ENCODE measurements at regions not wholly inside any gene's neighbourhood (a gene's known extent, or its start where the extent isn't known, plus 50 kb on each side); places are given as distances from the start of the nearest gene placed in this dataset.

GRCh38 chr12:111074965-111075364 is 154.6 kb upstream of the MYL2 start:
- no peak overlapping the region for H3K4me2 ChIP-seq (ENCODE audit: insufficient read depth in 1 of 2, low read depth in 2 of 2, low read length in 2 of 2)
- H3K79me1 ChIP-seq (ENCODE audit: low read depth, low read length): no peaks in the 10 kb centered on the region; the same call in 1 of the 2 replicates
- H2BK120ac ChIP-seq (replicated peaks; ENCODE audit: low read depth, low read length): no peak overlapping the region
- H4K8ac ChIP-seq (ENCODE audit: extremely low read depth, insufficient read depth, low read length): no peak overlapping the region; the same call in 1 of the 2 replicates
- H3K9me3 ChIP-seq (ENCODE audit: insufficient read depth in 2 of 2, low read depth in 1 of 2, low read length in 1 of 2): no peaks in the 10 kb centered on the region
- H2BK12ac ChIP-seq (ENCODE audit: low read depth, low read length): no peak overlapping the region
- H3K4ac ChIP-seq (replicated peaks; ENCODE audit: insufficient read length, low read depth, low read length): no peak overlapping the region
- H4K91ac ChIP-seq (replicated peaks; ENCODE audit: insufficient read length, low read length): no peak overlapping the region
- no peak overlapping the region for H3K56ac ChIP-seq (replicated peaks; ENCODE audit: insufficient read length, low read depth, low read length)
- WGBS, 2 experiments (ENCODE audit: extremely low coverage in 1 of 2, insufficient coverage in 1 of 2, insufficient read length in 1 of 2, insufficient replicate concordance in 2 of 2, low coverage in 1 of 2, low lambda C conversion rate in 2 of 2, missing lambda C conversion rate in 1 of 2): 93% methylated on average over 8 of the region's 10 CpGs; no CpG with 5 or more reads in 1 of the 2 experiments
- no peak overlapping the region for H2AK5ac ChIP-seq (ENCODE audit: low read depth, low read length)
- no peak overlapping the region for H4K5ac ChIP-seq (ENCODE audit: insufficient read length, low read depth, low read length)
- CTCF ChIA-PET (ENCODE audit: partially characterized antibody): interaction anchor here (0.8 to 2.1 kb wide), 5 partner anchors 11 to 75 kb away, joined by 3 to 7 read pairs (median 3); no protein-coding TSS in a partner anchor
- no peak overlapping the region for H2BK5ac ChIP-seq (ENCODE audit: low read depth, low read length)
- H3K27me3 ChIP-seq (replicated peaks in 1 of 4; ENCODE audit: control insufficient read depth in 3 of 4, extremely low read depth in 1 of 4, insufficient read depth in 3 of 4, low read length in 3 of 4): no peaks in the 10 kb centered on the region
- H3K4me3 ChIP-seq (ENCODE audit: extremely low read depth in 1 of 4, insufficient read depth in 2 of 4, low read depth in 3 of 4, low read length in 4 of 4): no peak overlapping the region
- FAIRE-seq (no peak), DNase-seq (ENCODE audit: low read depth in 1 of 2, low spot score in 2 of 2) (no peak)
- no peak overlapping the region for H2BK20ac ChIP-seq (ENCODE audit: low read length)
- POLR2A ChIA-PET (ENCODE audit: partially characterized antibody): no interaction called here
- H3K4me1 ChIP-seq (replicated peaks in 1 of 4; ENCODE audit: control insufficient read depth in 3 of 4, insufficient read depth in 4 of 4, low read length in 3 of 4): peaks cover 1 to 15% (median 11%) of the 10 kb centered on the region in 4 experiments; a peak in 6 of 7 replicates
- no peak overlapping the region for H3K27ac ChIP-seq (ENCODE audit: low read depth, low read length)
- no peak overlapping the region for H2AFZ ChIP-seq (ENCODE audit: low read length)
- peaks cover 2% of the 10 kb centered on the region in 2 experiments for H4K20me1 ChIP-seq (replicated peaks in 1 of 2; ENCODE audit: control insufficient read depth in 1 of 2, insufficient read depth in 2 of 2, low read length in 2 of 2)
- H3K23me2 ChIP-seq (ENCODE audit: low read depth, low read length): no peaks in the 10 kb centered on the region
- H3K9ac ChIP-seq (replicated peaks in 1 of 4; ENCODE audit: extremely low read depth in 1 of 4, low read depth in 3 of 4, low read length in 3 of 4): no peak overlapping the region
- no peak overlapping the region for H3K18ac ChIP-seq (ENCODE audit: extremely low read depth, low read length)
- H2BK15ac ChIP-seq (ENCODE audit: low read length): no peak overlapping the region
- H3K14ac ChIP-seq (ENCODE audit: insufficient read length): no peak overlapping the region
- H3K36me3 ChIP-seq (ENCODE audit: control insufficient read depth in 2 of 4, insufficient read depth in 4 of 4, low read length in 3 of 4): no peaks in the 10 kb centered on the region
- no peak overlapping the region for H3K23ac ChIP-seq (ENCODE audit: insufficient read length)
- peaks cover 0 to 7% of the 10 kb centered on the region in 2 experiments; a peak in 1 of 4 replicates for H3K79me2 ChIP-seq (ENCODE audit: control insufficient read depth in 1 of 2, insufficient read depth in 2 of 2, low read length in 2 of 2)
- no peak for TF ChIP-seq CHD2 (IDR thresholded peaks at IDR 0.05; ENCODE audit: low read length)
- TF ChIP-seq NRF1 (IDR thresholded peaks at IDR 0.05; ENCODE audit: low read depth, low read length): no peak
- TF ChIP-seq POU5F1 (IDR thresholded peaks at IDR 0.05; ENCODE audit: low read depth, low read length): no peak
- no peak for TF ChIP-seq CBX5 (IDR thresholded peaks at IDR 0.05; ENCODE audit: low read depth, low read length)
- TF ChIP-seq E2F6 (IDR thresholded peaks at IDR 0.05): no peak
- TF ChIP-seq HDAC2 (IDR thresholded peaks at IDR 0.05; ENCODE audit: borderline replicate concordance in 1 of 2, low read depth in 2 of 2, low read length in 2 of 2): no peak
- TF ChIP-seq MAX (IDR thresholded peaks at IDR 0.05): no peak
- no peak for TF ChIP-seq SRF (IDR thresholded peaks at IDR 0.05; ENCODE audit: low read depth, low read length)
- TF ChIP-seq ATF2 (IDR thresholded peaks at IDR 0.05; ENCODE audit: low read length): no peak
- TF ChIP-seq CEBPB (IDR thresholded peaks at IDR 0.05; ENCODE audit: low read depth, low read length): no peak
- TF ChIP-seq ZNF274 (IDR thresholded peaks at IDR 0.05; ENCODE audit: borderline replicate concordance, extremely low read depth, low read length): no peak
